HG02678 (cell line): ENCODE measurements at regions not wholly inside any gene's neighbourhood (a gene's known extent, or its start where the extent isn't known, plus 50 kb on each side); places are given as distances from the start of the nearest gene placed in this dataset.

ENCODE experiments used
- ATAC-seq: cut with Tn5 transposase; IDR thresholded peaks from one replicate; pipeline ENCODE4 v1.9.1; 2021; ENCODE audit warnings: mild to moderate bottlenecking, moderate library complexity; ENCODE audit not compliant: unreplicated experiment

DNA sequence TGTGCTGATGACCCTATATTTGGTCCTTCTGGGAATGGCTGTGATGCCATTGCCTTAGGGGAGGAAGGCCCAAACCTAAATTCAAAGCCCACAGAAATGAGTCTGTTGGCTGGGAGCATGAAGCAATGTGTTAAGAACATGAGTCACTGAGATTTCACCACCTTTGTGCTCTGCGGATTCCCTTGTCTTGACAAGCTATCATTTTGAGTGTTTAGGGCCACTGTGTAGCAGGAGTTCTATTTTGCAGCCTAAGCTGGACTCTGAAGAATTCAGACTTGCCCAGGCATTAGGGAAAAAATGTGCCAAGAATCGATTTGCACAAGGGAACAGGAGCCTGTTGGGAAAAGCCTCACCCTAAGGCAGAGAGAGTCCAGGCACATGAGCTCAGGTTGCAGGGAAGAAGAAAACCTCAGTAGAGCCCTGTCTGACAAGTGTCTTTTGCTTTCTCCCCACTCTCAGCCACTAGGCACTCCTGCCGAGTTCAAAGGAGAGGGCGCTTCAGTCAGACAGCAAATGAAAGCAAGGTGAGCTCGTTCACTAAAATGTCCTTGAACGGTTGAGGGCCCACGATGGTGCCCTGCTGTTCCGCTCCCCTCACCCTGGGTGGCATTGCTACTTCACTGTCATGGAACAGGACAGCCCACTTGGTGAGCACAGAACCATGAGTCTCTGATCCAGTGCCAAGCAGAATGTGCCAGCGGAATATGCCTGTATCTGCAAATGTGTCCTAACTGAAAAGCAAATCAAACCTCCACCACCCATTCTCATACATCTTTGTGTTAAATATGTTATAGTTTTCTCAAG lies 93.6 kb downstream of the PRLHR start:
- ATAC-seq: no peak

GRCh38 chr10:118501171-118501570 lies 94.3 kb downstream of the PRLHR start:
- no peak for ATAC-seq

- ATAC-seq: no peak
Measured at GRCh38 chr10:118500477-118501104, 94.9 kb downstream of the PRLHR start.

DNA sequence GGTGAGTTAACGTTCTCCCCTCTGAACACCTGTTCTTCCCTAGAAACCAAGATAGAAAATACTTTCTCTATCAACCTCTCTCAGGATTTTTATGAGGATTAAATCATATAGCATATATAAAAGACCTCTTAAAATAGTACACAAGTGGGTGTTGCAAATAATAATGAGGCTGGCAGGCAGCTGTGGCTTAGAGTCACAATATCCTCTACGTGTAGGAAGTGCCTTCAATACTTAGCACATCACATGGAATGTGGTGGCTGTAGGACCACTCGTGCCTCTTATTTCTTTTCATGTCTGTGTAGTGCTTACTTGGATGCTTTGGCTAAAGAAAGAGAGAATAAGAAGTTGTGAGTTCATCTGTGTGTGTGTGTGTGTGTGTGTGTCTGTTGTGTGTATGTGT lies 96.3 kb downstream of the PRLHR start:
- no peak for ATAC-seq

- no peak for ATAC-seq
Measured at GRCh38 chr10:118498623-118499022, 96.8 kb downstream of the PRLHR start.

DNA sequence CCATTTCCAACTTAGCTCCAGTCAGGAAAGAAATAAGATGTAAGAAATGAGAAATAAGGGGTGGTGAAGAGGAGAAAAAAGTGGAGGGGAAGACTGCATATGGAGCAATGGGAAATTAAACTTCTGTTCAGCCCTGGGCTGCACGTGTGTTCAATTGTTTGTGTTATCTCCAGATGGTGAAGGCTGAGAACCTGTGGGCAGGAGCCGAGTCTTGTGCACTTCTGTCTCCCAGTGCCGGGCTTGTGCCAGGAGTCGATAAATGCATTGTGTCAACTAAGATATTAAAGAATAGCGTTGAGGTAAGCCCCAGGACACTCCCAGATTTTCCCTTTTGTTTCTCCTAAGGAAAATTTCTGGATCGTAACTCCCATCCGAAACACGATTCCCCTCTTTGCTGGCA lies 98.2 kb downstream of the PRLHR start:
- no peak for ATAC-seq

DNA sequence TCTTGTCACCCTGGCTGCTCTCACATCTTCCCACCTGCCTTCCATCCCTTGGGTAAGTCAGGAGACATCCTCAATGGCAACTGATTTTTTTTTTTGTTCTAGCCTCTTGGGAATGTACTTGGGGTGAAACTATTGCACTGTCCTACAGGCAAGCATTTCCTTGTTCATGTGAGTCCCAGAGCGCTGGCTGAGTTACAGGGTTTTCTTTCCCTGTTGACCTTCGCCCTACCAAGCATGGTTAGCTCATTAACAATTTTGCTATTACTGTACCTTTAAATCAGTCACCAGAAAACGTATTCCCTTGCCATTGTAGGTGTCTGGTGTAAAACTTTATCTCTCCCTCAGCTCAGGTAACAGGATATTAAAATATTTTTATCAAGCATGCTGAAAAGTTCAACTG lies 98.9 kb downstream of the PRLHR start:
- ATAC-seq: no peak

DNA sequence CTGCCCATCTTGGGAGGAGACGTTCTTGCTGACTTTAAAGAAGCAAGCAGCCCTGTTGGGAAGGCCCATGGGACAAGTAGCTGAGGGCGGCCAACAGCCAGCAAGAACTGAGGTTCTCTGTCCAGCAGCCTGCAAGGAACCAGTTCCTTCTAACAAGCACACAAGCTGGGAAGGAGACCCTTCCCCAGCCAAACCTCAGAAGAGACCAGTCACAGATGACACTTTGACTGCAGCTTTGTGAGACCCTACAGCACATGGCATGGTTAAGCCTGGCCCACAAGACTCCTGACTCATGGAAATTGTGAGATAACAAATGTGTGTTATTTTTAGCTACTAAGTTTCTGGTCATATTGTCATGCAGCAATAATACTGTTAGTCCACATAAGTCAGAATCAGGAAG lies 99.9 kb downstream of the PRLHR start:
- no peak for ATAC-seq

GRCh38 chr10:118491055-118491454 lies 104.4 kb downstream of the PRLHR start:
- ATAC-seq: no peak

- no peak for ATAC-seq
Measured at GRCh38 chr10:118488710-118489497, 106.5 kb downstream of the PRLHR start.

GRCh38 chr10:118485641-118486040 lies 109.8 kb downstream of the PRLHR start:
- no peak for ATAC-seq

GRCh38 chr10:118484152-118484871 lies 111.1 kb downstream of the PRLHR start:
- ATAC-seq: no peak

DNA sequence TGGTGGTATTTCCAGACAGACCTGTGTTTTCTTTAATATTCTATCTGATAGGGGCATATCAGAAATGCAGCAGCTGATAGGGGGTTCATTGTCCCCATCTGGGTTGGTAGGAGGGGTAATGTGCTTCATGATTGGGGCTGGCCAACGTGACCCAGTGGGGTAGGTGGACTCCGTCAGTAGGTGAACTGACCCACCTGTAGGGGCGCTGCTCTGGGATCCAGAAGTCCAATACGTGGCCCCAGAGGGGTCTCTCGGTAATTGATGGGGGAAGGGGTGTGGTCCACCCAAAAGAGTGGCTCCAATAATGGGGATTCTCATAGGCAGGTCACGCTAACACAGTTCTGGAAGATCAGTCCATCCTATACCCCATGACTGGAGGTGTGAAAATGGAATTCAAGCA lies 112.0 kb downstream of the PRLHR start:
- no peak for ATAC-seq

GRCh38 chr10:118482393-118483331 lies 112.8 kb downstream of the PRLHR start:
- ATAC-seq: no peak

DNA sequence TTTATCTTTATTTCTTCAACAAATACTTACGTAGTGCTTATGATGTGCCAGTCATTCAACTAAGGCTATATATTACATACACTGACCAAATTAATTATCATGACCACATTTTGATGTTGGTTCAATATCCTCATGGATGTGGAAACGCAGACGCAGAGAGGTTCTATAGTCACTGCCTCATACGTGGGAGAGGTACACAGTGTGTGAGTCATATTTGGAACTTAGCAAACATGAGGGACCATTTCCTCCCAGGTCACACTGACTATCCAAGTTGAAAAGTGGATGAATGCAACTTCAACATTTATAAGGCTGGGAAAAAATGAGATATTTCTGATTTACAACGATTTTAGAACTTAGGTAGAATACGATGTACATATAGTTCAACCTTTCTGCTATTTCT lies 113.6 kb downstream of the PRLHR start:
- ATAC-seq: no peak

GRCh38 chr10:118475214-118475613 lies 120.2 kb downstream of the PRLHR start:
- no peak for ATAC-seq

DNA sequence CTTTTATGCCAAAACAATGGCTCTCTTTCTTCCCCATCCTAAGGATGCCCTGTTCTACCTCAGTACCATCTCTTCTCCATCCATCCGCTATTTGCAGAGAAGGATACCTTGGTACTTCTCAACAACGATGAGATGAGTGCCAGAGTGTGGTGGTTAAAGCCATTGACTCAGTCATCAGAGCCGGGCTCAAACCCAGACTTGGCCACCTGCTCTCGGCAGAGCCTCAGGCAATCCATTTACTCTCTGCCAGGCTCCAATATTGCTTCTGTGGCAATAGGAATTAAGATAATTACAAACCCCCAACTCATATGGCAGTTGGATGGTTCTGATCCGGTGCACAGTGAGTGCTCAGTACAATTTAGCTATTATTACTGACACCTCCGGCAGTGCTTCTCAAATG lies 121.3 kb downstream of the PRLHR start:
- no peak for ATAC-seq

DNA sequence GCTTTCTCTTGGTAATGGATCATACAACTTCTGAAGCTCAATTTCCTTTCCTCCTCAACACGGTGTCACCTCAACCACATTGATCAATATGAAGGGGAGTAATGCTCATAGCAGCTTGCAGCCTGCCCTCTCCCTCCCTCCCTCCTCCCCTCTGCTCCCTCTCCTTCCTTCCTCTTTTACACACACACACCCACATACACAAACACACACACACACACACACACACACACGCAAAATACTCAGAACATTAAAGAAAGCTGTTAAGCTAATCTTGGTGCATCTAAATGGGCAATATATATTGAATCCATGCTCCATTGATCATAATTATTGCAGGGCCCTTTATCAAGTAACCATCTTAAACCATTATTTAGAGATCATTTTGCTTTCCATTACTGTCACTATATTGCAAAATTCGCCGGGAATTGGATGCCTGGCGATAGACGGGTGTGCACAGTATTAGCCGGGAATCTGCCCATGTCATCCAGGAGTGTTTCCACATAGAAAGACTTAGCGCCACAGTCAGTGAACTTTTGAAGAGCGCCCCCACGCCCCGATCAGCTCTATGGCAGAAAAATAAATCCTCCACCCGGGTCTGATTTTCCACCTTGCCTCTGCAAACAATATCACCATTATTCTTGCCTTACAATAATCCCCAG lies 122.0 kb downstream of the PRLHR start:
- ATAC-seq: no peak

DNA sequence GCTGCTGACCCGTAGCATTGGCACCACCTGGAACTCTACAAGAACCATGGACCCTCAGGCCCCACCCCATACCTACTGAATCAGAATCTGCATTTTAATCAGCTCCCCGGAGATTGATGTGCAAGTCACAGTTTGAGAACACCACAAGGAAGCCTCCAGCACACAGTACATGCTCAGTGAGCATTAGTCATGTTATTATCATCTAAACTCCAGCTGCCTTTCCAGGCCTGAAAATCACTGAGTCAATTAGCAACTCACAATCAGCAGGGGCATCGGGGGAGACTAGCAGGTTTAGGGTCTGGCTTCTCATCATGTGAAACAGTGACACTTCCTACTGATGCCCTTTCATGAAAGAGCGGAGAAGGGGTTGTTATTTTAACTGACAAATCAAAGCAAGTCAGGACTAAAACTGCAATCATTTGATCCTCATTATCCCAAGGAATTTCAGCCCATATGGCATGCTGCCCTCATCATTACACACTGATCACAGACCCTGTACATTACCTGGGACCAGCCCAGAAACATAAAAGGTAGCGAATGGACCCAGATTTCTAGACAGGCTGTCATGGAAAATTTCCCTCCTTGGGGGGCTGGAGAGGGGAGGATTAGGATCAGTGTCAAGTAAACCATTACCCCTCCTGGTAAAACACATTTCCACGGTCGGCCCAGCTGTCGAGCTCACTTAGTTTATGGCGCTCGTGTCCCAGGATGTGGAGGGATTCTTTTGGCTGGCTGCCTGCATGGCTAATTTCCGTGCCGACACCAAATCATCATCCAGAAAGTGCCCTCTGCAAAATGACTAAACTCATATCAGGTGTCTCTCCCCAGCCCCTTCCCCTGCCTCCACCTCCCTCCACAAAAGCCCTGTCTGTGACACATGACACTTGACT lies 122.8 kb downstream of the PRLHR start:
- ATAC-seq: no peak
